A673 (cell line): ENCODE measurements at regions not wholly inside any gene's neighbourhood (a gene's known extent, or its start where the extent isn't known, plus 50 kb on each side); places are given as distances from the start of the nearest gene placed in this dataset.

Source experiments
- BruUV-seq: library from RNA; stranded (reverse); fragments of 400-500 nt; replicated peaks from 2 replicates; lab custom pipeline; 2021; lab: Mats Ljungman, UMichigan
- CTCF ChIA-PET: fragments of 300-600 bp; sonication (Branson Sonifier 250); formaldehyde crosslinking; loops from one replicate; lab custom pipeline; 2022; ENCODE audit warnings: antibody characterized with exemption; lab: Charles Lee
- POLR2A ChIA-PET: fragments of 300-600 bp; sonication (Branson Sonifier 250); formaldehyde crosslinking; loops from one replicate; lab custom pipeline; 2022; ENCODE audit warnings: antibody characterized with exemption; ENCODE audit not compliant: low non-redundant PET; lab: Charles Lee
- DNase-seq: peaks from one replicate; pipeline ENCODE4 v3.0.0-alpha.2; 2015; ENCODE audit warnings: low spot score
- H3K27ac ChIP-seq: fragments of 200-600 bp; sonication (generic); 2 replicates; pipeline ENCODE4 v1.5.1; 2016; ENCODE audit warnings: mixed run types, low read depth, mild to moderate bottlenecking, mixed read lengths, antibody characterized with exemption, low read length; ENCODE audit not compliant: poor library complexity, severe bottlenecking
- H3K27me3 ChIP-seq: fragments of 200-600 bp; sonication (generic); replicated peaks from 2 replicates; pipeline ENCODE4 v1.6.1; 2017; ENCODE audit warnings: mixed run types, low read depth, mild to moderate bottlenecking, mixed read lengths, antibody characterized with exemption, low read length; ENCODE audit not compliant: insufficient read depth, poor library complexity
- H3K36me3 ChIP-seq: fragments of 200-600 bp; sonication (generic); 2 replicates; pipeline ENCODE4 v1.6.1; 2016; ENCODE audit warnings: mixed run types, mild to moderate bottlenecking, mixed read lengths, antibody characterized with exemption, low read length; ENCODE audit not compliant: insufficient read depth, poor library complexity, severe bottlenecking
- H3K4me1 ChIP-seq: fragments of 200-600 bp; sonication (generic); 2 replicates; pipeline ENCODE4 v1.6.1; 2017; ENCODE audit warnings: mixed run types, mild to moderate bottlenecking, mixed read lengths, antibody characterized with exemption, low read length; ENCODE audit not compliant: insufficient read depth, poor library complexity, severe bottlenecking
- H3K4me3 ChIP-seq: fragments of 200-600 bp; sonication (generic); 2 replicates; pipeline ENCODE4 v1.5.1; 2016; ENCODE audit warnings: low read depth, mixed run types, mild to moderate bottlenecking, mixed read lengths, low read length; ENCODE audit not compliant: poor library complexity, severe bottlenecking
- H3K9me3 ChIP-seq: fragments of 200-600 bp; sonication (generic); 2 replicates; pipeline ENCODE4 v1.6.1; 2016; ENCODE audit warnings: mixed run types, low read depth, mild to moderate bottlenecking, mixed read lengths, antibody characterized with exemption, low read length; ENCODE audit not compliant: poor library complexity, severe bottlenecking
- CTCF ChIP-seq: fragments of 300-800, 200-600 bp; sonication (generic); conservative IDR thresholded peaks from 2 replicates; pipeline ENCODE4 v1.5.1; 2017; ENCODE audit warnings: low read depth, mild to moderate bottlenecking, antibody characterized with exemption, low read length, moderate library complexity, mixed read lengths
- EZH2 ChIP-seq: fragments of 200-600 bp; sonication (generic); IDR thresholded peaks from 2 replicates; pipeline ENCODE4 v1.6.1; 2017; ENCODE audit warnings: borderline replicate concordance, low read depth, mild to moderate bottlenecking, mixed read lengths, antibody characterized with exemption, low read length; ENCODE audit not compliant: poor library complexity, severe bottlenecking
- intact Hi-C: fragments of 100-400 bp; cut with micrococcal nuclease; formaldehyde crosslinking; loops from one replicate; pipeline ENCODE4 v1.10.0; 2022; ENCODE audit not compliant: unreplicated experiment

DNA sequence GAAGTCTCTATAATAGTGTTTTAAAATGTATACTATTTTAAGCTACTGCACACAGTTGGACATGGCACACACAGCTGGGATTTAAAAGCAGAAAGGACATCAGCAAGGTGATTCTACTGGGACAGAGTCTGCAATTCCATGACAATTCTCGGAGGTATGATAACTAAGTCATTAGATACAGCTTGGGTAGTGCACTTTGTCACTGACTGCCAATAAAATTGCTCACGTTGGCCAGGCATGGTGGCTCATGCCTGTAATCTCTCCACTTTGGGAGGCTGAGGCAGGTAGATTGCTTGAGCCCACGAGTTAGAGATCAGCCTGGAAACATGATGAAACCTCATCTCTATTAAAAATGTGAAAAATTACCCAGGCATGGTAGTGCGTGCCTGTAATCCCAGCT is 134.1 kb upstream of the SATB2 start:
- no peak overlapping the region for H3K4me3 ChIP-seq
- no peak overlapping the region for H3K27ac ChIP-seq
- ChIA-PET POLR2A (no interaction called here), CTCF (no interaction called here)
- no peaks in the 10 kb centered on the region for H3K36me3 ChIP-seq
- intact Hi-C loops, result loop anchor here (10.0 kb wide), 1 partner anchor 327 kb away; no protein-coding TSS in a partner anchor
- peaks cover 23% of the 10 kb centered on the region for H3K4me1 ChIP-seq
- no peaks in the 10 kb centered on the region for H3K27me3 ChIP-seq
- BruUV-seq, result no TSS peak
- no peaks in the 10 kb centered on the region for H3K9me3 ChIP-seq
- DNase-seq, result no peak
- TF ChIP-seq CTCF, result no peak
- TF ChIP-seq EZH2, result no peak

GRCh38 chr2:199590321-199591203 is 132.8 kb upstream of the SATB2 start:
- no TSS peak for BruUV-seq
- Histone ChIP-seq H3K36me3 (no peaks in the 10 kb centered on the region), H3K27me3 (no peaks in the 10 kb centered on the region), H3K9me3 (no peaks in the 10 kb centered on the region), H3K27ac (no peak overlapping the region), H3K4me3 (no peak overlapping the region), H3K4me1 (peaks cover 23% of the 10 kb centered on the region)
- TF ChIP-seq CTCF, result no peak
- no peak for TF ChIP-seq EZH2
- POLR2A ChIA-PET, result no interaction called here
- intact Hi-C loops, result loop anchor here (10.0 kb wide), 1 partner anchor 326 kb away; no protein-coding TSS in a partner anchor
- CTCF ChIA-PET, result no interaction called here
- DNase-seq, result no peak

DNA sequence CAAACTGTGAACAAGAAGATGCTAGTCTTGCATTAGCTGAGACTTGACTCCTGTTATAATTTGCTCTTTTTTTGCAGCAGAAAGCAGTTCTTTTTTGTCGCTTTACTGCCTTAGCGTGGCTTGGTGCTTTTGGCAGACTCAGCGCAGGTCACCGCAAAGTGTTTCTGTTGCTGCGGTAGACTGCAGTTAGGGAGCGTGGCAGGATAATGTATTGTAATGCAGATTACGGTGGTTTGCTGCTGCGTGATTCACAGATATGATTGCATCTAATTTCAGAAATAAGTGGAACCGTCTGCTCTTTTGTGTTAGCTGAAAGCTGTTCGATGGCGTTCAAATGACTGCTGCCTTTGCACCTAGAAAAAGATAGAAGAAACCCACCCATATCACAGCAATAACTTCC is 131.6 kb upstream of the SATB2 start:
- no peaks in the 10 kb centered on the region for H3K36me3 ChIP-seq
- no peak overlapping the region for H3K27ac ChIP-seq
- TF ChIP-seq CTCF (no peak), EZH2 (no peak)
- H3K9me3 ChIP-seq, result no peaks in the 10 kb centered on the region
- peaks cover 23% of the 10 kb centered on the region for H3K4me1 ChIP-seq
- POLR2A ChIA-PET, result no interaction called here
- intact Hi-C loops, result no loop called here
- H3K4me3 ChIP-seq, result peak overlapping the region; percentile 18
- CTCF ChIA-PET, result interaction anchor here (0.7 kb wide), 1 partner anchor 1292 kb away, joined by 4 read pairs; no protein-coding TSS in a partner anchor
- peak; percentile 62 for DNase-seq
- H3K27me3 ChIP-seq, result no peaks in the 10 kb centered on the region
- no TSS peak for BruUV-seq
